HL-60 (cell line): ENCODE measurements at regions not wholly inside any gene's neighbourhood (a gene's known extent, or its start where the extent isn't known, plus 50 kb on each side); places are given as distances from the start of the nearest gene placed in this dataset.

ENCODE experiments used
- GABPA ChIP-seq: IDR thresholded peaks from 2 replicates; pipeline ENCODE4 v1.6.1; 2012; ENCODE audit warnings: low read depth
- POLR2AphosphoS5 ChIP-seq: IDR thresholded peaks from 2 replicates; pipeline ENCODE4 v1.6.1; 2012; ENCODE audit warnings: low read depth
- TF ChIP-seq, protein P1 (sequence below): IDR thresholded peaks from one replicate; pipeline ENCODE4 v1.5.1; 2011; ENCODE audit warnings: low read length, control low read depth, inconsistent platforms; ENCODE audit not compliant: insufficient read depth
- TF ChIP-seq, protein P2 (sequence below): IDR thresholded peaks from 2 replicates; pipeline ENCODE4 v1.6.1; 2012; ENCODE audit warnings: low read depth; ENCODE audit not compliant: insufficient replicate concordance

DNA sequence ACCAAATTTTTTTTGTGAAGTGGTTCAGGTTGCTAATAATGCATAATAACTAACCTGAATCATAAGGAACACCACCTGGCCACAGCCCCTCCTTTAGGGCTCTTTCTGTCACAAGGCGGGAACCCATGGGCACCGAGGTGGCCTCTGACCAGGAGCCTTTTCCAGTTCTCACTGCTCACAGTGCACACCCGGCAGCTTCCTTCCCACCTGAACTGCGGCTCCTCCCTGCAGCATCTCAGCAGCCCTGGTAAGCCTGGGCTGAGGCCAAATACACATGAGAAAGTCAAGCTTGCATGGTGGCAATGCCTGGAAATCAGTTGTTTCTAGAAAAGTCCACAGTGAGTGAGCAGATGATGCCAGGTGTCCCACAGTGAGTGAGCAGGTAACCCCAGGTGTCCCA, 77.6 kb upstream of the SNTG2 start:
- TF ChIP-seq, protein P1, sequence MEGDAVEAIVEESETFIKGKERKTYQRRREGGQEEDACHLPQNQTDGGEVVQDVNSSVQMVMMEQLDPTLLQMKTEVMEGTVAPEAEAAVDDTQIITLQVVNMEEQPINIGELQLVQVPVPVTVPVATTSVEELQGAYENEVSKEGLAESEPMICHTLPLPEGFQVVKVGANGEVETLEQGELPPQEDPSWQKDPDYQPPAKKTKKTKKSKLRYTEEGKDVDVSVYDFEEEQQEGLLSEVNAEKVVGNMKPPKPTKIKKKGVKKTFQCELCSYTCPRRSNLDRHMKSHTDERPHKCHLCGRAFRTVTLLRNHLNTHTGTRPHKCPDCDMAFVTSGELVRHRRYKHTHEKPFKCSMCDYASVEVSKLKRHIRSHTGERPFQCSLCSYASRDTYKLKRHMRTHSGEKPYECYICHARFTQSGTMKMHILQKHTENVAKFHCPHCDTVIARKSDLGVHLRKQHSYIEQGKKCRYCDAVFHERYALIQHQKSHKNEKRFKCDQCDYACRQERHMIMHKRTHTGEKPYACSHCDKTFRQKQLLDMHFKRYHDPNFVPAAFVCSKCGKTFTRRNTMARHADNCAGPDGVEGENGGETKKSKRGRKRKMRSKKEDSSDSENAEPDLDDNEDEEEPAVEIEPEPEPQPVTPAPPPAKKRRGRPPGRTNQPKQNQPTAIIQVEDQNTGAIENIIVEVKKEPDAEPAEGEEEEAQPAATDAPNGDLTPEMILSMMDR = no peak
- TF ChIP-seq, protein P2, sequence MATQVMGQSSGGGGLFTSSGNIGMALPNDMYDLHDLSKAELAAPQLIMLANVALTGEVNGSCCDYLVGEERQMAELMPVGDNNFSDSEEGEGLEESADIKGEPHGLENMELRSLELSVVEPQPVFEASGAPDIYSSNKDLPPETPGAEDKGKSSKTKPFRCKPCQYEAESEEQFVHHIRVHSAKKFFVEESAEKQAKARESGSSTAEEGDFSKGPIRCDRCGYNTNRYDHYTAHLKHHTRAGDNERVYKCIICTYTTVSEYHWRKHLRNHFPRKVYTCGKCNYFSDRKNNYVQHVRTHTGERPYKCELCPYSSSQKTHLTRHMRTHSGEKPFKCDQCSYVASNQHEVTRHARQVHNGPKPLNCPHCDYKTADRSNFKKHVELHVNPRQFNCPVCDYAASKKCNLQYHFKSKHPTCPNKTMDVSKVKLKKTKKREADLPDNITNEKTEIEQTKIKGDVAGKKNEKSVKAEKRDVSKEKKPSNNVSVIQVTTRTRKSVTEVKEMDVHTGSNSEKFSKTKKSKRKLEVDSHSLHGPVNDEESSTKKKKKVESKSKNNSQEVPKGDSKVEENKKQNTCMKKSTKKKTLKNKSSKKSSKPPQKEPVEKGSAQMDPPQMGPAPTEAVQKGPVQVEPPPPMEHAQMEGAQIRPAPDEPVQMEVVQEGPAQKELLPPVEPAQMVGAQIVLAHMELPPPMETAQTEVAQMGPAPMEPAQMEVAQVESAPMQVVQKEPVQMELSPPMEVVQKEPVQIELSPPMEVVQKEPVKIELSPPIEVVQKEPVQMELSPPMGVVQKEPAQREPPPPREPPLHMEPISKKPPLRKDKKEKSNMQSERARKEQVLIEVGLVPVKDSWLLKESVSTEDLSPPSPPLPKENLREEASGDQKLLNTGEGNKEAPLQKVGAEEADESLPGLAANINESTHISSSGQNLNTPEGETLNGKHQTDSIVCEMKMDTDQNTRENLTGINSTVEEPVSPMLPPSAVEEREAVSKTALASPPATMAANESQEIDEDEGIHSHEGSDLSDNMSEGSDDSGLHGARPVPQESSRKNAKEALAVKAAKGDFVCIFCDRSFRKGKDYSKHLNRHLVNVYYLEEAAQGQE = no peak
- TF ChIP-seq POLR2AphosphoS5 (no peak), GABPA (no peak)
